KMS-11 (cell line): ENCODE measurements at regions not wholly inside any gene's neighbourhood (a gene's known extent, or its start where the extent isn't known, plus 50 kb on each side); places are given as distances from the start of the nearest gene placed in this dataset.

ENCODE experiments used
- H2AFZ ChIP-seq: fragments of 200-600 bp; sonication (generic); 2 replicates; pipeline ENCODE4 v1.6.1; 2016; ENCODE audit warnings: antibody characterized with exemption, mixed run types, low read depth
- H3K27ac ChIP-seq: fragments of 200-600 bp; sonication (generic); 2 replicates; pipeline ENCODE4 v1.6.1; 2016; ENCODE audit warnings: mild to moderate bottlenecking, mixed run types
- H3K27me3 ChIP-seq: fragments of 200-600 bp; sonication (generic); 2 replicates; pipeline ENCODE4 v1.6.1; 2017; ENCODE audit warnings: mild to moderate bottlenecking, low read depth, mixed run types, moderate library complexity; ENCODE audit not compliant: insufficient read depth
- H3K36me3 ChIP-seq: fragments of 200-600 bp; sonication (generic); 2 replicates; pipeline ENCODE4 v1.6.1; 2017; ENCODE audit warnings: mild to moderate bottlenecking, mixed run types; ENCODE audit not compliant: insufficient read depth
- H3K4me1 ChIP-seq: fragments of 200-600 bp; sonication (generic); 2 replicates; pipeline ENCODE4 v1.6.1; 2016; ENCODE audit warnings: mild to moderate bottlenecking, low read depth, mixed run types; ENCODE audit not compliant: poor library complexity, severe bottlenecking
- H3K4me2 ChIP-seq: fragments of 200-600 bp; sonication (generic); 2 replicates; pipeline ENCODE4 v1.7.0; 2016; ENCODE audit warnings: mild to moderate bottlenecking, mixed run types
- H3K4me3 ChIP-seq: fragments of 200-600 bp; sonication (generic); IDR thresholded peaks from 2 replicates; pipeline ENCODE4 v1.6.1; 2017; ENCODE audit warnings: low read depth, low read length, mixed read lengths; ENCODE audit not compliant: insufficient read depth
- H3K79me2 ChIP-seq: fragments of 200-600 bp; sonication (generic); 2 replicates; pipeline ENCODE4 v1.6.1; 2016; ENCODE audit warnings: low read depth, mixed run types; ENCODE audit not compliant: insufficient read depth
- H3K9ac ChIP-seq: fragments of 200-600 bp; sonication (generic); 2 replicates; pipeline ENCODE4 v1.6.1; 2016; ENCODE audit warnings: mild to moderate bottlenecking, mixed run types
- H4K20me1 ChIP-seq: fragments of 200-600 bp; sonication (generic); 2 replicates; pipeline ENCODE4 v1.6.1; 2016; ENCODE audit warnings: mild to moderate bottlenecking, mixed run types; ENCODE audit not compliant: insufficient read depth
- CTCF ChIP-seq: fragments of 200-600 bp; sonication (generic); conservative IDR thresholded peaks from 2 replicates; pipeline ENCODE4 v1.6.1; 2017; ENCODE audit warnings: low read depth, mild to moderate bottlenecking, antibody characterized with exemption, low read length, moderate library complexity, mixed read lengths

- Histone ChIP-seq H4K20me1 (no peaks in the 10 kb centered on the region), H3K4me3 (no peak overlapping the region), H3K4me2 (no peak overlapping the region), H2AFZ (no peak overlapping the region), H3K79me2 (no peaks in the 10 kb centered on the region), H3K27ac (no peak overlapping the region), H3K4me1 (no peaks in the 10 kb centered on the region), H3K9ac (no peak overlapping the region), H3K27me3 (no peaks in the 10 kb centered on the region), H3K36me3 (no peaks in the 10 kb centered on the region)
- no peak for TF ChIP-seq CTCF
Measured at GRCh38 chr2:39860538-39860937, 81.5 kb upstream of the THUMPD2 start.

GRCh38 chr2:39858677-39859076 lies 79.6 kb upstream of the THUMPD2 start:
- no peaks in the 10 kb centered on the region for H4K20me1 ChIP-seq
- H3K4me1 ChIP-seq: no peaks in the 10 kb centered on the region
- H3K4me2 ChIP-seq: no peak overlapping the region
- H2AFZ ChIP-seq: no peak overlapping the region
- H3K79me2 ChIP-seq: no peaks in the 10 kb centered on the region
- H3K36me3 ChIP-seq: no peaks in the 10 kb centered on the region
- no peak for TF ChIP-seq CTCF
- no peak overlapping the region for H3K4me3 ChIP-seq
- H3K27me3 ChIP-seq: no peaks in the 10 kb centered on the region
- H3K9ac ChIP-seq: no peak overlapping the region
- H3K27ac ChIP-seq: no peak overlapping the region

- Histone ChIP-seq H3K79me2 (no peaks in the 10 kb centered on the region), H3K4me3 (no peak overlapping the region), H3K4me1 (peaks cover 16% of the 10 kb centered on the region), H2AFZ (no peak overlapping the region), H3K27ac (no peak overlapping the region), H4K20me1 (no peaks in the 10 kb centered on the region), H3K4me2 (no peak overlapping the region), H3K9ac (no peak overlapping the region), H3K36me3 (no peaks in the 10 kb centered on the region), H3K27me3 (no peaks in the 10 kb centered on the region)
- TF ChIP-seq CTCF: no peak
Measured at GRCh38 chr2:39855856-39856255, 76.8 kb upstream of the THUMPD2 start.

- no peak for TF ChIP-seq CTCF
- Histone ChIP-seq H3K27ac (no peak overlapping the region), H3K4me2 (no peak overlapping the region)
Measured at GRCh38 chr2:39854771-39855170, 75.7 kb upstream of the THUMPD2 start.

More at GRCh38 chr2:39854771-39855170, 75.7 kb upstream of the THUMPD2 start:
- H3K79me2 ChIP-seq: no peaks in the 10 kb centered on the region
- peaks cover 16% of the 10 kb centered on the region for H3K4me1 ChIP-seq
- no peaks in the 10 kb centered on the region for H3K27me3 ChIP-seq
- no peak overlapping the region for H3K4me3 ChIP-seq
- H2AFZ ChIP-seq: no peak overlapping the region
- H3K36me3 ChIP-seq: no peaks in the 10 kb centered on the region
- no peaks in the 10 kb centered on the region for H4K20me1 ChIP-seq
- H3K9ac ChIP-seq: no peak overlapping the region
